Activated gamma-delta T cell treated with anti-CD3 and anti-CD28 coated beads, Interleukin-2, amount 50 U/mL, for 16 hours (primary cell): ENCODE measurements at regions not wholly inside any gene's neighbourhood (a gene's known extent, or its start where the extent isn't known, plus 50 kb on each side); places are given as distances from the start of the nearest gene placed in this dataset.
"Not testable (repeated sequence)": the region's sequence is repeated elsewhere in the genome, so short reads cannot be mapped to it uniquely, and the experiment has no call there.

ENCODE experiments used
- DNase-seq: peaks from one replicate; pipeline ENCODE4 v3.0.0-alpha.2; 2020; ENCODE audit warnings: low read depth

- no peak for DNase-seq
Observed at GRCh38 chr3:20622304-20622703, 436.3 kb upstream of the SGO1 start.

- not testable (repeated sequence) for DNase-seq
Observed at GRCh38 chr3:20618621-20619020, 432.6 kb upstream of the SGO1 start.

GRCh38 chr3:20618181-20618580 lies 432.2 kb upstream of the SGO1 start:
- not testable (repeated sequence) for DNase-seq

GRCh38 chr3:20615982-20616381 lies 430.0 kb upstream of the SGO1 start:
- DNase-seq, result not testable (repeated sequence)

- DNase-seq, result no peak
Observed at GRCh38 chr3:20608054-20608738, 422.2 kb upstream of the SGO1 start.

- no peak for DNase-seq
Observed at GRCh38 chr3:20604659-20605058, 418.7 kb upstream of the SGO1 start.

GRCh38 chr3:20589275-20589674 lies 403.3 kb upstream of the SGO1 start:
- DNase-seq, result no peak

GRCh38 chr3:20588781-20589180 lies 402.8 kb upstream of the SGO1 start:
- DNase-seq, result no peak

- no peak for DNase-seq
Observed at GRCh38 chr3:20583648-20584047, 397.6 kb upstream of the SGO1 start.

- DNase-seq, result no peak
Observed at GRCh38 chr3:20576228-20576627, 390.2 kb upstream of the SGO1 start.

GRCh38 chr3:20575146-20575545 lies 389.1 kb upstream of the SGO1 start:
- no peak for DNase-seq

- DNase-seq, result no peak
Observed at GRCh38 chr3:20574746-20575145, 388.7 kb upstream of the SGO1 start.

GRCh38 chr3:20573175-20573574 lies 387.2 kb upstream of the SGO1 start:
- no peak for DNase-seq

- DNase-seq, result no peak
Observed at GRCh38 chr3:20572473-20572872, 386.5 kb upstream of the SGO1 start.

- no peak for DNase-seq
Observed at GRCh38 chr3:20569310-20569709, 383.3 kb upstream of the SGO1 start.

GRCh38 chr3:20564966-20565365 lies 379.0 kb upstream of the SGO1 start:
- DNase-seq, result no peak

- DNase-seq, result no peak
Observed at GRCh38 chr3:20563985-20564384, 378.0 kb upstream of the SGO1 start.

- DNase-seq, result no peak
Observed at GRCh38 chr3:20563251-20563650, 377.2 kb upstream of the SGO1 start.

GRCh38 chr3:20561166-20561565 lies 375.2 kb upstream of the SGO1 start:
- no peak for DNase-seq

GRCh38 chr3:20560446-20560845 lies 374.4 kb upstream of the SGO1 start:
- DNase-seq, result not testable (repeated sequence)

GRCh38 chr3:20558161-20558560 lies 372.2 kb upstream of the SGO1 start:
- no peak for DNase-seq

GRCh38 chr3:20556661-20557060 lies 370.7 kb upstream of the SGO1 start:
- no peak for DNase-seq

- no peak for DNase-seq
Observed at GRCh38 chr3:20552605-20553275, 366.7 kb upstream of the SGO1 start.
